ENCODE measurements at regions not wholly inside any gene's neighbourhood (a gene's known extent, or its start where the extent isn't known, plus 50 kb on each side); places are given as distances from the start of the nearest gene placed in this dataset.

DNA sequence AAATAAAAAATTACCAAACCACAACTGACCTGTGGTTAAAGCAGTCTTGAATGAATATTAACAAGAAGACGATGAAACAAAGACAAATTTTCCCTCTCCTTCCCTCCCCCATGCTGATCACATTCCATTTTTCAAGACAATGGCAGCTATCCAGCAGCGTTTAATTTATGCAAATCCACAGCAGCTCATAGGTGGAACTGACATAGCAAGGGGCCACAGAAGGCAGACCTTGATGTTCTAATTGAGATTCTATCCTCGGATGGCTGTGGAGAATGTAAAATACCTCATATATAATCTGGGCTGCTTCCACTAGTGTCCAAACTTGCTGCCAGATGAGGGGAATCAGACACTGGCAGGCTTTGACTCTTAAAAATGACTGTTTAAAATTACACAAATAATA, 211.5 kb downstream of the CHRDL1 start:
- Histone ChIP-seq H3K4me3 (no peak overlapping the region), H3K27me3 (no peaks in the 10 kb centered on the region), H3K36me3 (replicated peaks in 1 of 2; ENCODE audit: insufficient read depth in 1 of 2, low read depth in 2 of 2) (no peaks in the 10 kb centered on the region), H3K9me3 (no peaks in the 10 kb centered on the region), H3K4me1 (peaks cover 7% of the 10 kb centered on the region), H3K27ac (no peak overlapping the region)
- WGBS, 2 donors, result 44 to 47% methylated on average over 3 of the region's 3 CpGs
- ATAC-seq (no peak), DNase-seq (no peak)
- intact Hi-C loops (cut with DNase I), result no loop called here
- no peak for TF ChIP-seq POLR2A (IDR thresholded peaks at IDR 0.05)
- TF ChIP-seq, protein P1, sequence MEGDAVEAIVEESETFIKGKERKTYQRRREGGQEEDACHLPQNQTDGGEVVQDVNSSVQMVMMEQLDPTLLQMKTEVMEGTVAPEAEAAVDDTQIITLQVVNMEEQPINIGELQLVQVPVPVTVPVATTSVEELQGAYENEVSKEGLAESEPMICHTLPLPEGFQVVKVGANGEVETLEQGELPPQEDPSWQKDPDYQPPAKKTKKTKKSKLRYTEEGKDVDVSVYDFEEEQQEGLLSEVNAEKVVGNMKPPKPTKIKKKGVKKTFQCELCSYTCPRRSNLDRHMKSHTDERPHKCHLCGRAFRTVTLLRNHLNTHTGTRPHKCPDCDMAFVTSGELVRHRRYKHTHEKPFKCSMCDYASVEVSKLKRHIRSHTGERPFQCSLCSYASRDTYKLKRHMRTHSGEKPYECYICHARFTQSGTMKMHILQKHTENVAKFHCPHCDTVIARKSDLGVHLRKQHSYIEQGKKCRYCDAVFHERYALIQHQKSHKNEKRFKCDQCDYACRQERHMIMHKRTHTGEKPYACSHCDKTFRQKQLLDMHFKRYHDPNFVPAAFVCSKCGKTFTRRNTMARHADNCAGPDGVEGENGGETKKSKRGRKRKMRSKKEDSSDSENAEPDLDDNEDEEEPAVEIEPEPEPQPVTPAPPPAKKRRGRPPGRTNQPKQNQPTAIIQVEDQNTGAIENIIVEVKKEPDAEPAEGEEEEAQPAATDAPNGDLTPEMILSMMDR (IDR thresholded peaks at IDR 0.05), result no peak

DNA sequence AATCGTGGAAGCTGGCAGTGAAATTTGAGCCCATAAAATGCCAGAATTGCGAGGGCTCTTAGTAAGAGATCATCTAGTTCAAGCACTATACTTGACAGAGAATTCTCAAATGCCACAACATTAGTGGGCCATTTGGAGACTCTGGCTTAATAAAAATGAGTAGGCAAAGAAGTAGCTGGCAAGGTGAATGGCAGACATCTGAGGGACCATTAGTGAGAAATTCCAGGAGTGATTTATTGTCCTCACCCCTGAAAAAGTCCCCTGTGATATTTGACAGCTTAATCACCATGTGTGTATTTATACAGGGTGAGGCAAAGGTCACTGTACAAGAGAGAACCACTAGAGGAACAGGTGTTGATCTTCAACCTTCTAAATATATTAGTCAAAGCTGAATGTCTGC, 207.5 kb downstream of the CHRDL1 start:
- H3K9me3 ChIP-seq, result no peaks in the 10 kb centered on the region
- H3K4me1 ChIP-seq, result peaks cover 7% of the 10 kb centered on the region
- H3K27ac ChIP-seq, result no peak overlapping the region
- no peaks in the 10 kb centered on the region for H3K27me3 ChIP-seq
- TF ChIP-seq POLR2A (IDR thresholded peaks at IDR 0.05), result no peak
- TF ChIP-seq, protein P1 (IDR thresholded peaks at IDR 0.05), result no peak
- no peak for DNase-seq
- intact Hi-C loops (cut with DNase I), result no loop called here
- no peak overlapping the region for H3K4me3 ChIP-seq
- 0 to 3% methylated on average over 2 of the region's 2 CpGs for WGBS, 2 donors
- H3K36me3 ChIP-seq (replicated peaks in 1 of 2; ENCODE audit: insufficient read depth in 1 of 2, low read depth in 2 of 2), result no peaks in the 10 kb centered on the region
- no peak for ATAC-seq

- no peaks in the 10 kb centered on the region for H3K27me3 ChIP-seq
- 15 to 31% methylated on average over 2 of the region's 2 CpGs for WGBS, 2 donors
- H3K4me1 ChIP-seq, result peaks cover 7% of the 10 kb centered on the region
- no peak for TF ChIP-seq POLR2A (IDR thresholded peaks at IDR 0.05)
- TF ChIP-seq, protein P1 (IDR thresholded peaks at IDR 0.05), result peak in 4 of 7 experiments; percentile 17 to 29 (median 24)
- intact Hi-C loops (cut with DNase I), result no loop called here
- no peaks in the 10 kb centered on the region for H3K36me3 ChIP-seq (replicated peaks in 1 of 2; ENCODE audit: insufficient read depth in 1 of 2, low read depth in 2 of 2)
- DNase-seq (peak in 2 of 4 donors; percentile 2 to 8), ATAC-seq (no peak)
- no peak overlapping the region for H3K4me3 ChIP-seq
- no peak overlapping the region for H3K27ac ChIP-seq
- no peaks in the 10 kb centered on the region for H3K9me3 ChIP-seq
Observed at GRCh38 chrX:110588853-110589252, 206.8 kb downstream of the CHRDL1 start.

- DNase-seq (no peak), ATAC-seq (no peak)
- no peaks in the 10 kb centered on the region for H3K27me3 ChIP-seq
- no peak for TF ChIP-seq POLR2A (IDR thresholded peaks at IDR 0.05)
- TF ChIP-seq, protein P1 (IDR thresholded peaks at IDR 0.05), result no peak
- intact Hi-C loops (cut with DNase I), result no loop called here
- no peaks in the 10 kb centered on the region for H3K36me3 ChIP-seq (replicated peaks in 1 of 2; ENCODE audit: insufficient read depth in 1 of 2, low read depth in 2 of 2)
- 80% methylated on average over 2 to 5 of the region's 8 CpGs for WGBS, 2 donors
- H3K27ac ChIP-seq, result no peak overlapping the region
- H3K9me3 ChIP-seq, result no peaks in the 10 kb centered on the region
- H3K4me1 ChIP-seq, result no peaks in the 10 kb centered on the region
- no peak overlapping the region for H3K4me3 ChIP-seq
Observed at GRCh38 chrX:110600745-110601310, 194.8 kb downstream of the CHRDL1 start.

- no peak for ATAC-seq
- no peaks in the 10 kb centered on the region for H3K9me3 ChIP-seq
- no peaks in the 10 kb centered on the region for H3K27me3 ChIP-seq
- H3K4me1 ChIP-seq, result no peaks in the 10 kb centered on the region
- intact Hi-C loops (cut with DNase I), result no loop called here
- TF ChIP-seq POLR2A (IDR thresholded peaks at IDR 0.05), result no peak
- TF ChIP-seq, protein P1 (IDR thresholded peaks at IDR 0.05), result no peak
- H3K27ac ChIP-seq, result no peak overlapping the region
- no peaks in the 10 kb centered on the region for H3K36me3 ChIP-seq (replicated peaks in 1 of 2; ENCODE audit: insufficient read depth in 1 of 2, low read depth in 2 of 2)
- H3K4me3 ChIP-seq, result no peak overlapping the region
- DNase-seq, result no peak
Observed at GRCh38 chrX:110614596-110614995, 181.0 kb downstream of the CHRDL1 start.

Measured in body of pancreas (tissue), 4 donors.